ENCODE measurements at regions not wholly inside any gene's neighbourhood (a gene's known extent, or its start where the extent isn't known, plus 50 kb on each side); places are given as distances from the start of the nearest gene placed in this dataset.

- DNase-seq (ENCODE audit: low read depth) = no peak
These were observed 511.8 kb upstream of the ID4 start for GRCh38 chr6:19325335-19325789.

DNA sequence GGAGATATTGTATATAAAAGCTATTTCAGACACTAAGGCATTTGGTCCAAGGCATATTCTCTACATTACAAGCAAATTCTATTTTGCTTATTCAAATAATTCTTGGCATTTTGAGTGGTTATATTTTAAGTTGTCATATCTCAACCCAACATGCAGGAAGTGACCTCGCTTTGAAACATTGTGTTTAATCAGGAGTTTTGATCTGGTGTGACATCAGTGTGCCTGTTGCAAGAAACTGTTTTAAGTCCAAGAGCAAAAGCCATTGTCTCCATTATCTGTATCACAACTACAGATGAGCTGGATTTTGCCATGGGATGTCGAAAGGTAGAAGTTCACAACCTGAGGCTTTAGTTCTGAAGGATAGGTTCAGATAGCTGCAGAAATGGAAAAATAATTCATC lies 509.9 kb upstream of the ID4 start:
- no peak for DNase-seq (ENCODE audit: low read depth)

DNA sequence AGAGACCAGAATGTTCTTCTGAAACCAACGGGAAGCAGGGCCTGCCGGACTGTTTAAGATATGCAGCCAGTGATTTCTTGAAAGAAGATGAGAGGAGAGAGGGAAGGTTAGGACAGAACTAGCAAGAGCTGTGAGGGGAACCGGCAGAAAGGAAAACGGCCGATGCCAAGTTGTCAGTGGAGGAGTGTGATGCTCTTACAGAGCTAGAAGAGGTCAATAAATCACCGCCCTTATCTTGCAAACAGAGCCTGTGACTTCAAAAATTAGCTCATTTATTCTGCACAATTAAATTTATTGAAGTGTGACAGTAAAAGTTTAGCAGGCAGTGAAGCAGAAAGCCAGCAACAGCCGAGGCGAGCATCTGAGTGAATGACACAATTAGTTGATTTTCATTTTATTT lies 509.5 kb upstream of the ID4 start:
- DNase-seq (ENCODE audit: low read depth) = no peak

GRCh38 chr6:19329078-19329477 lies 508.1 kb upstream of the ID4 start:
- no peak for DNase-seq (ENCODE audit: low read depth)

- DNase-seq (ENCODE audit: low read depth) = no peak
These were observed 506.1 kb upstream of the ID4 start for GRCh38 chr6:19331089-19331488.

GRCh38 chr6:19332806-19333460 lies 504.2 kb upstream of the ID4 start:
- DNase-seq (ENCODE audit: low read depth) = no peak

GRCh38 chr6:19333936-19334335 lies 503.2 kb upstream of the ID4 start:
- no peak for DNase-seq (ENCODE audit: low read depth)

DNA sequence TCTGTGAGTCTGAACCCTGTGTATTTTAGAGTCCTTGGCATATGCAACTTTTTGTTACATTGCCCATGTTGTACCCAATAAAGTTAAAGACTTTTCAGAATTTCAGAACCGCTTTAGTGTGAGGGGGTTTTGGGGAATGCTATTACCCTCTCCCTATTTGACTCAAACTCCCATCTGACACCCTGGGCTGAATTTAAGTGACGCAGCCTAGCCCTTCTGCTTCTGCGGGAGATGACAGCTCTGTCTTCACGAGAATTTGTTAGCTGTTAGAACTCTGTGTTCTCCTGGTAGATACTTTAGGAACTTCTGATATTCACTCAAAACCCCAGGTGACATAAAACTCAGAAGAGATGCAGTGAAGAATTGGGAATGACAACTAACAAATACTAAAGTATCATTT lies 500.6 kb upstream of the ID4 start:
- no peak for DNase-seq (ENCODE audit: low read depth)

- no peak for DNase-seq (ENCODE audit: low read depth)
These were observed 500.1 kb upstream of the ID4 start for GRCh38 chr6:19337101-19337500.

- DNase-seq (ENCODE audit: low read depth) = no peak
These were observed 494.6 kb upstream of the ID4 start for GRCh38 chr6:19342616-19343015.

DNA sequence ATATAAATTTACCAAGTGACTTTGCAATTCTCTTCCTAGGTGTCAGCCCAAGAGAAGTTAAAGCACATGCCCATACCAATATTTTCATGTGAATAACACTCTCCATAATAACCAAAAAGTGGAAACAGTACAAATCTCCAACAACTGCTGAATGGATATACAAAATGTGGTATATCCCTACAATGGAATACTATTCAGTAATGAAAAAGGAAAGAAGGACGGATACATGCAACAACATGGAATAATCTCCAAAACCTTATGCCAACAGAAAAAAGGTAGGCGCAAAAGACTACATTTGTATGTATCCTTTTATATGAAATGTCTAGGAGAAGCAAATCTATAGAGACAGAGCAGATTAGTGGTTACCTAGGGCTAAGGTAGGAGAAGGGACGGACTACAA lies 487.7 kb upstream of the ID4 start:
- DNase-seq (ENCODE audit: low read depth) = no peak

DNA sequence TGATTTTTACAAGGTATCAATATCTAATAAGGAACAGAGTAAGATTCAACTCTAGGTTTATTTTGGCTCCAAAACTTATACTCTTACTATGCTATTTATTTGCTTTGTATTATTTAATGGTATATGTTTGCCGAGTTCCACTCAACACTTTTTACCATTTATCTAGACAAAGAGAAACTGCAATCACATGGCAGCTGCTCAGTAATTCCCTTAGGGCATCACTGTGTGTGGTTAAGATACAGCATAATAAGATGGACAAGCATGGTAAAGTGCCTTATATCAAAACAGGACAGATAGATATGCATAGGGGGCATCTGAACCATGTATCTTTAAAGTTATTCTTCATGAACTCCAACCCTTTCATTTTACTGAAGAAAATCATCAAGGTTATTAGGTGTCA lies 483.0 kb upstream of the ID4 start:
- DNase-seq (ENCODE audit: low read depth) = no peak

GRCh38 chr6:19356692-19357091 lies 480.5 kb upstream of the ID4 start:
- no peak for DNase-seq (ENCODE audit: low read depth)

DNA sequence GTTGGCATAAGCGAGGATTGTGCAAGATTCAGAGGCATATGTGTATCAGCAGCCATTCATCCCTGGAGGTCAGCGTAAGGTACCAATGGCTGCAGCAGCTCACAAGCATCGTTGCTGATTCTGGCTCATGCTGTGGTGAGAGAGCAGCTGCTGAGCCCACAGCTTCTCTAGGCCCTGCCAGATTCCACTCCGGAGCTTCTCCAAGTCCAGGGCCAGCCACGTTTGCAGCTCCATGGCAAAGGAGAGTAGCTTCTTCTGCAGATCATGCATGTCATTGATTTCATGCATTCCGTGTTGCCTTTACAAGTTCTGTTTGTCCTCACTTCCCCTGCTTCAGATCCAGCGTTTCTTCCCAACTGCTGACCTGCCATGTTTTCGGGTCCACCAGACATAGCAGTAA lies 474.8 kb upstream of the ID4 start:
- no peak for DNase-seq (ENCODE audit: low read depth)

DNA sequence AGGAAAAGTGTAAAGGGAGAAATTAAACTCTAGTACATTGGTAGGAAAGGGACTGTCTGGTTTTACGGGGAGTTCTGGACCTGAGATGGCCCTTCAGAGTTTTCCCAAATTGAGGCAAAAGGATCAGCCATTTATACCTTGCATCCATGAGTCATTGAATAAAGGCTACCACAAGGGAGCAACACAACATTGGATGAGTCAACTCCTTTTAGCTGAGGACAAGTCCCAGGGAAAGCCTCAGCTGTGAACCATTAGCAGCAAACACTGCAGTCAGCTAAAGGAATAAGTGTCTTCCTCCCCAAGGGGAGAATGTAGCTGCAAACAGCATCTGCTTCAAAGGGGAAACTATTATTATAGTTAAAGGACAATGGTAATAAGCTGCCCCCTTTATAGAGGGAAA lies 468.7 kb upstream of the ID4 start:
- no peak for DNase-seq (ENCODE audit: low read depth)

DNA sequence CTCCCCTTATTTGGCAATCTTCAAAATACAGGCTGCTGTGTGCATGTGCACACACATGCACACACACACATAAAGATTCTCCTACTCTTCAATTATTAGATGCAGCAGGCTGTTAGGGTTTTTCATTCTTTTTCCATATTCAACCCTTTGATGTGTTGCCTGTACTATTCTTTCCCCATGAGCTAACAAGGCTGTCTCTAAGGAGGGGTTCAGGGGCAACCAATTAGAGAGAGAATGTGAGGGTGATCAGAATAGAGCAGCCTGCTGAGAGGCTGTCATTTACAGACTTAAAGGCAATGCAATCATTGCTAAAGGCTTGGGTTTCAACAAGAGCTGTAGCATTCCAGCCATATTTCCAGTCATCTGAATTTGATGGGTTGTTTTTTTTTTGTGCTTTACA lies 467.4 kb upstream of the ID4 start:
- no peak for DNase-seq (ENCODE audit: low read depth)

GRCh38 chr6:19370831-19371230 lies 466.3 kb upstream of the ID4 start:
- DNase-seq (ENCODE audit: low read depth) = no peak

DNA sequence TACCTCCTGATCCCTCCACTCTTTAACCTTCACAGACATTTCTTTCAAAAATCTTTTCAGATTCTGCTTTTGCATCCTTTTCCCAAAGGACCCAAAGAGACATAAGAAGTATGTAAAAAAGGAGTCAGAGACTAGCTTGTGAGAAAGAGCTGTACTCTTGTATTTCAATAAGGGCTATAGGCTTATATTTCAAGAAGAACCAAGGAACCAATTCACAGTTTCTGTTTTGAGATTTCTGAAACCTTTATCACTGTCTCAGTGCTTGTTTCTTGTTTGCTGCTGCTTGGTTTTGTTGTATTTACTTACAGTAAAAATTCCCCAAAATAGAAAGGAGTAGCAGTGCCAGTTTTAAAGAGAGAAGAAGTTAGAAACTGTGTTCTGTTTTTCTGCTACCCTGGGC lies 461.6 kb upstream of the ID4 start:
- DNase-seq (ENCODE audit: low read depth) = no peak

DNA sequence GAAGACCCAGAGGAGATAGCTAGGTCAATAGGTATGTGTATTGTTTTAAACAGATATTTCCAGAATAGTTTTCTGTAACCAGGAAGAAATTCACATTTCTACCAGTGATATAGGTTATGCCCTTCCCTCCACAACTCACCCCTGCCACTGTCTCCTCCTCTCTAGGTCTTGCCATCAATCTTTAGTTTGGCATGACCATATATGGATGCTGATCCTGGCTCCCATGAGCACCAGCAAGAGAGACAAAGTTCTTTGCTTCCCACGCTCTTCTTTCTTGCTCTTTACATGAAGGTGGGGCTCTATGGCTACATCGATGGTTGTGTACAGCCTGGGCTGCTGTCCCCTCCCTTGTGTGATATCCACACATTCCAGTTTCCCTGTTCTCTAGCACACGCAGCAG lies 459.4 kb upstream of the ID4 start:
- no peak for DNase-seq (ENCODE audit: low read depth)

DNA sequence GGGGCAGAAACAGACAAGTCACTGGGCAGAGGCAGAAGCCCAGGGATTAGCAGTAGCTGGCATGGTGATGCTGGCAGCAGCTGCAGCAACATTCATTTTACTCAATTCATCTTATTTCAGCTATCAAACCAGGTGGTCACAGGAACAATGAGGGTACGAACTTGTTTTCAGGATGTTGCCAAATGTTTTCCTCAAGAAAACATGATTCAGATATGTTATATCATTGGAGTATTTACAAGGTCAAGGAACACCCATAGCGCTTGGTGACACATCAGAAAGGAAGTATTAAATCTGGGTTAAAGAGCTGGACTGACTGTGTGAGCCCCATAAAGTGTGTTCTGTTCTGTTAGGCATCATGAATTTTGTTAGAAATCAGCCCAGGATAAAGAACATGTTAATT lies 456.9 kb upstream of the ID4 start:
- DNase-seq (ENCODE audit: low read depth) = no peak

DNA sequence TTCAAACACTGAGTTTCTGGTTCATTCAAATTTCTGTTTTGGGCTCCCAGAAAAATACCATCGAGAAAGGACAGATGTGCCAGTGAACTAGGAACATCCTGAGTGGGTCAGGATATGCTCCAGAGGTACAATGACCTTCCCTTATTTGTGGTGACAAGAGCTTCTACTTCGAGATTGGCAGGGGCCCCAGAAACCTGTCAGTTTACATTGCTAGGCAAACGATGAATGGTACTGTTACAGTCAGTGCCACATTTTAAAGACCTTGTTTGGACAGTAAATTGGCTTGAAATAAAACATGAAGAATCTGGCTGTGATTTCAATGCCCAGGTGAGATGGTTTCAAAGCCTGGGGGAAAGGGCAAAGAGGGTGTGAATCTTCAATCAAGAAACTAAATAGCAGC lies 454.5 kb upstream of the ID4 start:
- DNase-seq (ENCODE audit: low read depth) = no peak

- no peak for DNase-seq (ENCODE audit: low read depth)
These were observed 445.2 kb upstream of the ID4 start for GRCh38 chr6:19391926-19392325.

- DNase-seq (ENCODE audit: low read depth) = no peak
These were observed 443.1 kb upstream of the ID4 start for GRCh38 chr6:19394051-19394450.

- DNase-seq (ENCODE audit: low read depth) = no peak
These were observed 442.5 kb upstream of the ID4 start for GRCh38 chr6:19394687-19395086.

GRCh38 chr6:19395316-19395715 lies 441.9 kb upstream of the ID4 start:
- no peak for DNase-seq (ENCODE audit: low read depth)
